Activated T-helper 2 cell treated with anti-CD3 and anti-CD28 coated beads, Interferon-gamma antibody, Interleukin-2, Interleukin-4, amounts not matched to agents 10 μg/mL and 5 μg/mL and 100 μg/mL, durations not matched to agents 14 hours and 24 hours and 36 hours (primary cell): ENCODE measurements at regions not wholly inside any gene's neighbourhood (a gene's known extent, or its start where the extent isn't known, plus 50 kb on each side); places are given as distances from the start of the nearest gene placed in this dataset.
"Not testable (repeated sequence)": the region's sequence is repeated elsewhere in the genome, so short reads cannot be mapped to it uniquely, and the experiment has no call there.

Experiments used
- DNase-seq: peaks from one replicate; pipeline ENCODE4 v3.0.0; 2021; ENCODE audit warnings: low spot score
- H3K27ac Mint-ChIP-seq: one replicate; pipeline ENCODE4 v1.8.0; 2021; ENCODE audit warnings: mixed read lengths
- H3K27me3 Mint-ChIP-seq: one replicate; pipeline ENCODE4 v1.8.0; 2021; ENCODE audit warnings: low read depth, mixed read lengths
- H3K36me3 Mint-ChIP-seq: one replicate; pipeline ENCODE4 v1.8.0; 2021; ENCODE audit warnings: low read depth, mixed read lengths
- H3K4me1 Mint-ChIP-seq: one replicate; pipeline ENCODE4 v1.8.0; 2021; ENCODE audit warnings: low read depth, mixed read lengths
- H3K4me3 Mint-ChIP-seq: one replicate; pipeline ENCODE4 v1.8.0; 2021; ENCODE audit warnings: low read depth, mild to moderate bottlenecking, moderate library complexity, mixed read lengths
- H3K9me3 Mint-ChIP-seq: one replicate; pipeline ENCODE4 v1.8.0; 2021; ENCODE audit warnings: mixed read lengths
- intact Hi-C: fragments of 100-400 bp; cut with micrococcal nuclease; formaldehyde crosslinking; loops from one replicate; pipeline ENCODE4 v1.15.1; 2023

DNA sequence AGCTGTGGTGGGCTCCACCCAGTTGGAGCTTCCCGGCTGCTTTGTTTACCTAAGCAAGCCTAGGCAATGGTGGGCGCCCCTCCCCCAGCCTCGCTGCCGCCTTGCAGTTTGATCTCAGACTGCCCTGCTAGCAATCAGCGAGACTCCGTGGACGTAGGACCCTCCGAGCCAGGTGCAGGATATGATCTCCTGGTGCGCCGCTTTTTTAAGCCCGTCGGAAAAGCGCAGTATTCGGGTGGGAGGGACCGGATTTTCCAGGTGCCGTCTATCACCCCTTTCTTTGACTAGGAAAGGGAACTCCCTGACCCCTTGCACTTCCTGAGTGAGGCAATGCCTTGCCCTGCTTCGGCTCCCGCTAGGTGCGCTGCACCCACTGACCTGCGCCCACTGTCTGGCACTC is 170.9 kb upstream of the ZBTB20 start:
- H3K4me1 Mint-ChIP-seq, DNase-seq, H3K27ac Mint-ChIP-seq, H3K9me3 Mint-ChIP-seq, intact Hi-C loops, H3K4me3 Mint-ChIP-seq, H3K36me3 Mint-ChIP-seq, H3K27me3 Mint-ChIP-seq: not testable (repeated sequence)

DNA sequence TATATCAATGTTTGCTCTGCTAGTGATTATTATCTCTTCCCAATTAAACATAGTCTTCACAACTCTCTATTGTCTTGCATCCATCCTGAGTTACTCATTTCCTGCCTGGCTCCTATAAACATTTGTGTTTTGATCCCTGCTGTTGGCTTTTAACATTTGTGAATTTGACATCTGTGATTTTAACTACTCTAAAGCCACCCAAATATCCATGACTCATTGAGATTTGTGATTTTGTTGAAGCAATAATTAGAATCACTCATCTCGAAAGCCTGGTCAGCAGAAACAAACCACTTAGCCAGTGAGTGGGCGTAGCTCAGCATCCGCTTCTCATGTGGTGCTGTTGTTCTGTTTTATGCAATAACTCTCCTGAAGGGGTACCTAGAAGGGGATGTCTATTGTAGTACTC is 174.3 kb upstream of the ZBTB20 start:
- H3K27ac Mint-ChIP-seq, result no peak overlapping the region

DNA sequence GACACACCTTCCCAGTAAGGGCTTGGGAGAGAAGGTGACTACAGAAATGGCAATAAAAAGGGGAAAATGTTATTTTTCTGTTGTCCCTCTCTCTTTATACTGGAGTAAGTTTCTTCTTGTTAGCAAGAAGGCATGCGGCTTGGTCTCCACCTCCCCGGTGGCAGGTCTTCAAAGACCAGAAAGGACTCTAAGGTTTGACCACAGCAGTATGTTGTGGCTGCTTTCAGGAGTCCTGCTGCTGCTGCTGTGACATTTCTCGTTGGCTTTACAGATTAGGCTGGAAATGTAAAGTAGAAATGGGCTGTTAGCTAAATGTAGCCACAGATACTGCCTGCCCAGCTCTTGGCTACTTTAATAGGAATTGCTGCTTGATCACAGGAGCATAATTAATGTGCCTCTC is 175.8 kb upstream of the ZBTB20 start:
- no peak for DNase-seq
- no peaks in the 10 kb centered on the region for H3K27me3 Mint-ChIP-seq
- H3K9me3 Mint-ChIP-seq, result no peaks in the 10 kb centered on the region
- H3K36me3 Mint-ChIP-seq, result no peaks in the 10 kb centered on the region
- intact Hi-C loops, result no loop called here
- no peak overlapping the region for H3K4me3 Mint-ChIP-seq
- no peak overlapping the region for H3K27ac Mint-ChIP-seq
- no peaks in the 10 kb centered on the region for H3K4me1 Mint-ChIP-seq

More for the DNA sequence above, 174.3 kb upstream of the ZBTB20 start:
- DNase-seq, result no peak
- H3K4me3 Mint-ChIP-seq, result no peak overlapping the region
- no peaks in the 10 kb centered on the region for H3K36me3 Mint-ChIP-seq
- H3K27me3 Mint-ChIP-seq, result no peaks in the 10 kb centered on the region
- H3K4me1 Mint-ChIP-seq, result no peaks in the 10 kb centered on the region
- intact Hi-C loops, result no loop called here
- no peaks in the 10 kb centered on the region for H3K9me3 Mint-ChIP-seq

DNA sequence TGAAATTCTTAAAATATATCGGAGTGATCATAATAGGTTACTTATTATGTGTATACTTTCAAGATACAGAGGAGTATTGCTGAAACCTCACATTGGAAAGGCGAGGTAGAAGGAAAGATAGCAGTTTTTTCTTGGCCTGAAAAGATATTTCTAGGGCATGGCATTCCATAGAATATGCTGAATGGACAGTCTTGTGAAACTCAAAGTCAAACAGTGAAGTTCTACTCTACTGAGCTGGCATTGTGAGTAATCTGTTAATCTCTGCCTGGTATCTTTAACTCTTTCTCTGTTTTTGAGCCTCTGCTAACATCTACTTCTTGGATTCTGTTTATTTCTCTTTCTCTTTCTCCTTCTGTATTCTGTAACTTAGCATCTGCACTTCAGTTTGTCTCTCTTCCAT is 176.3 kb upstream of the ZBTB20 start:
- Mint-ChIP-seq H3K27ac (no peak overlapping the region), H3K36me3 (no peaks in the 10 kb centered on the region), H3K4me1 (no peaks in the 10 kb centered on the region), H3K27me3 (no peaks in the 10 kb centered on the region), H3K4me3 (no peak overlapping the region), H3K9me3 (no peaks in the 10 kb centered on the region)
- no peak for DNase-seq
- intact Hi-C loops, result no loop called here

DNA sequence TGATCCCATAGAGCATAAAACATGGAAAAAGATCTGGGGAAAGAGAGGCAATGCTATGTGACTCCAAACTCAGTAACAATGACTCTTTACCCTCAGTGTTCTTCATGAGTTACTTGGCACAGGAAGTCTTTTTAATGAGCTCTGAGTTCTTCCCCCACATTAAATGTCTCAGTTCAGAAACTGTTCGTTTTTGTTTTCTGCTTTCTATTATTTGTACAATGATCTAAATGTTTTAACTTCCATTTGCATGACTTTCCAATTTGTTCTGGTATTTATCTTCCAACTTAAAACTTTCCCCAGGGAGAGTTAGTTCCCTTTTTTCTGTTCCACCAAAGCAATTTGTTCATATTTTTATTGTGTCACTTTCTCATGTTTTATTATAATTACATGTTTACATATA is 177.0 kb upstream of the ZBTB20 start:
- no peak overlapping the region for H3K27ac Mint-ChIP-seq
- intact Hi-C loops, result no loop called here
- no peaks in the 10 kb centered on the region for H3K36me3 Mint-ChIP-seq
- no peak for DNase-seq
- H3K9me3 Mint-ChIP-seq, result no peaks in the 10 kb centered on the region
- H3K27me3 Mint-ChIP-seq, result no peaks in the 10 kb centered on the region
- H3K4me1 Mint-ChIP-seq, result no peaks in the 10 kb centered on the region
- no peak overlapping the region for H3K4me3 Mint-ChIP-seq

DNA sequence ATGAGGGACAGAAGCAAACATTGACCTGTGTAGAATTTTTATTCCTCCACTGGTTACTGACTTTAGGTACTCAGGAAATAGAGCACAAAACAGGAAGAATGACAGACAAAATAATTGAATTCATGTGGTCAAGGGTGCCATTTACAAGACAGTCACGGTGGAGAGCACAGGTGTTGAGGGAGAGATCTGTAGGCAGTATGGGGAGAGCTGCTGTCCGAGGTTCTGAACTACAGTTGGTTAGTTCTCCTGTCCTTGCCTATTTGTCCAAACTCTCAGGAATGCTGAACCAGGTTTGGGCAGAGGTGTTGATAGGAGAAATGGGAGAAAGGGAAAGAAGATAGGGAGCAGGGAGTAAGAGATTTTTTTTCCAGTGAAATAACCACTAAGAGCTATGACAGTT is 178.5 kb upstream of the ZBTB20 start:
- intact Hi-C loops, result no loop called here
- H3K27ac Mint-ChIP-seq, result no peak overlapping the region
- no peaks in the 10 kb centered on the region for H3K27me3 Mint-ChIP-seq
- H3K4me1 Mint-ChIP-seq, result no peaks in the 10 kb centered on the region
- no peaks in the 10 kb centered on the region for H3K9me3 Mint-ChIP-seq
- no peak for DNase-seq
- no peak overlapping the region for H3K4me3 Mint-ChIP-seq
- H3K36me3 Mint-ChIP-seq, result no peaks in the 10 kb centered on the region

DNA sequence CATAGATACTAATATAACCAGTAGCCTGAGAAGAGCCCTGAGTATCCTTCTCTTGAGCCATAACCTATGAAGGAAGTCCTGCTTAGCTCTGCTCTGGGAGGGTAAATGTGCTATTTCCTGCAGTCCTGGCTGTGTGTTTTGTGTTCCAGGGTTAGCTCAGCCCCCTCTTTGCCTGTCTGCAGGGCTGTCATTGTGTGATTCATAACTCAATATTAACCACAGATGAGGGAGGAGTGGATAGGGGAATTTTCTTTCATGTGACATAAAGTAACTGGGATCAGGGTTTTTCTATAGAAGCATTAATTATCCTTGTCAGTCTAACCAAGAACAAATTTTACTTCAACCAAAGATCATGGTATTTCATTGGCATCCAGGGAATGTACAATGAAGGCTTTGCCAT is 183.3 kb upstream of the ZBTB20 start:
- no peaks in the 10 kb centered on the region for H3K4me1 Mint-ChIP-seq
- intact Hi-C loops, result no loop called here
- no peaks in the 10 kb centered on the region for H3K36me3 Mint-ChIP-seq
- peaks cover 5% of the 10 kb centered on the region for H3K27me3 Mint-ChIP-seq
- no peak for DNase-seq
- no peak overlapping the region for H3K4me3 Mint-ChIP-seq
- H3K27ac Mint-ChIP-seq, result no peak overlapping the region
- no peaks in the 10 kb centered on the region for H3K9me3 Mint-ChIP-seq

DNA sequence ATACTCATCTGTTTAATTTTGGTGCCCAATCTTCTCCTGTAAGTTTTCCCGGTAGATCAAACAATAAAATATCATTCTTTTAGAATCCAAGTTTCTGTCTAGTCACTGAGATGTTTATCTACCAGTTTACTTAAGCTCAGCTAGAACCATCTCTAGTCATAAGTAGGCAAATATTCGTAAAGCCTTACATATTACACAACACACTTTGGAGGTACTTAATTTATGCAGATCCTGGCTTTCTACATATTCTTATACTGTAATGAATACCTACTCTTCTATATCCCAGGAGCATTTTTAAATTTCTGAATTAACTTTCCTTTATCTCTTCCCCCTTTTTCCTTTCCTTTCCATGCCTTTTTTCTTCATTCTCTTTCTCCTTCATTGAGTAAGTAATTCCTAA is 185.9 kb upstream of the ZBTB20 start:
- H3K4me1 Mint-ChIP-seq, result no peaks in the 10 kb centered on the region
- intact Hi-C loops, result no loop called here

DNA sequence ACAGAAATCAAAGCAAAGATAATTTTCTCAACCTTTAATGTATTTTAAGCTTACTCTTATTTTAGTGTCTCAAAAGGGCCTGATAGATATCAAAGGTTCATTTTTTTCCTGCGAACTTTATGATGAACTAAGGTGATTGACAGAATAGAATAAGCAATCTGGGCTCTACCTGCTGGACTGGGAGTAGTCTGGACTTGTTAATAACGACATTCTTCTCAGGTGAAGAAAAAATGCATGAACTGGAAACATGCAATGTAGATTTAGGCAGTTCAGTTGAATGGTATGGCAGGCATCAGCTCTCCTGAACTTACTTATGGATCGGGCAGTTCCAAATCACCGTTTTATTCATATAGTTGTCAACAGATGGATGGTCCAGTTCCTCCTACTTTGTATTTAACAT is 189.7 kb upstream of the ZBTB20 start:
- no peak for DNase-seq
- intact Hi-C loops, result no loop called here
- Mint-ChIP-seq H3K9me3 (no peaks in the 10 kb centered on the region), H3K27me3 (peaks cover 12% of the 10 kb centered on the region), H3K4me1 (peaks cover 4% of the 10 kb centered on the region), H3K4me3 (no peak overlapping the region), H3K36me3 (no peaks in the 10 kb centered on the region), H3K27ac (no peak overlapping the region)

More for the DNA sequence above, 185.9 kb upstream of the ZBTB20 start:
- Mint-ChIP-seq H3K4me3 (no peak overlapping the region), H3K9me3 (no peaks in the 10 kb centered on the region), H3K27me3 (peaks cover 7% of the 10 kb centered on the region), H3K36me3 (no peaks in the 10 kb centered on the region), H3K27ac (no peak overlapping the region)
- DNase-seq, result no peak

DNA sequence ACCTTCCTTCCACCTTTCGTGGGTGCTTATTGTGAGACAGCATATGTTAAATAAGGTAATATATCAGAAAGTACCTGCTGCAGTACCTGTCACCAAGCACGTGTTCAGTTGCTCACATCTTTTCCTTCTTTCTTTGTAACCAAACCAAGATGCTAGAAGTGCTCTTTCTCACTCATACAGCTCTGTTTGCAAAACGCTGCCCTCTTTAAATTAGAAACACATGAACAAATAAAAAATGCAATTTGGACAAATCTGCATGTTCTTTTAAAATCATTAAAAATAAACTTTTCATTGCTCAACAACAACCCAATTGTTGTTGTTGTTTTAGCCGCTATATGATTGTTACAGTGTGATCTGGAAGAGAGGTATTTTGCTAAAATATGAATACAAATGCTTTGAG is 193.5 kb upstream of the ZBTB20 start:
- Mint-ChIP-seq H3K4me3 (no peak overlapping the region), H3K4me1 (peaks cover 4% of the 10 kb centered on the region), H3K36me3 (no peaks in the 10 kb centered on the region), H3K27me3 (peaks cover 12% of the 10 kb centered on the region), H3K9me3 (no peaks in the 10 kb centered on the region), H3K27ac (no peak overlapping the region)
- intact Hi-C loops, result no loop called here
- DNase-seq, result no peak

DNA sequence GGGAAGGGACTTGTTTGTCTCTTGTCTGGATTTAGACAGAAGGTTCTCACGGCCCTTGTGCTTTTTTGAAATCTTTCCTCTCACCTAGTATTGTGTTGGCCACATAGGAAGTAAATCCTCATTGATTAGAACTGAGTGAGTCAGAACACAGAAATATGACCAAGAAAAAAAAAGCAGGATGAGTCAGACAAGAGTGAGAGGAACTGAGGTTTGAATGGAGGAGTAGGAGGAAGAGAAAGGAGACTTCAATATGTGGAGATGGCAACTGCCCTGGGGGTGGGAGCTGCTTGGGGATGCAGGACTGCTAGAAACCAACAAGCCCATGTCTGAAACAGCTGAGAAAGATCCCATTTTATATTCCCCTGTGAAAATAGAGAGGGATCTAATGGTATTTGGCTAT is 194.1 kb upstream of the ZBTB20 start:
- intact Hi-C loops, result no loop called here
- no peaks in the 10 kb centered on the region for H3K36me3 Mint-ChIP-seq
- no peak overlapping the region for H3K27ac Mint-ChIP-seq
- no peak for DNase-seq
- H3K27me3 Mint-ChIP-seq, result peaks cover 12% of the 10 kb centered on the region
- H3K4me3 Mint-ChIP-seq, result no peak overlapping the region
- peaks cover 4% of the 10 kb centered on the region for H3K4me1 Mint-ChIP-seq
- H3K9me3 Mint-ChIP-seq, result no peaks in the 10 kb centered on the region

DNA sequence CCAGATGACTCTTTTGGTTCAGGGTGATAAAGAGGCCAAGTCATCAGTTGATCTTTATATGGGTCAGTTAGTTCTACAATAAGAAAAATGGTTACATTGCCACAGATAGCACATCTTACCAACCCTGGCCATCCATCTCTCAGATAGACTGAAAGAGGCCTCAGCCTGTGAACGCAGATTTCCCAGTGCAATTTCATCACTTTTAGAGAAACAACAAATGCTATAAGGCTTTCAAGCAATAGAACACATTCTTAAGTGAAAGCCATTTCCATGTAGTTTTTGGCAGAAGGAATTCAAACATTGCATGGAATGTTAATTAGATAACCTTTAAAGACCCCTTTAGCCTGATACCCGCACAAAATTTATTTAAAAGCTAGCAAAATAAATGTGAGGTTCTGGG is 200.6 kb upstream of the ZBTB20 start:
- H3K9me3 Mint-ChIP-seq, result no peaks in the 10 kb centered on the region
- no peak overlapping the region for H3K4me3 Mint-ChIP-seq
- H3K4me1 Mint-ChIP-seq, result no peaks in the 10 kb centered on the region
- H3K36me3 Mint-ChIP-seq, result no peaks in the 10 kb centered on the region
- H3K27ac Mint-ChIP-seq, result no peak overlapping the region
- intact Hi-C loops, result no loop called here
- DNase-seq, result no peak
- peaks cover 5% of the 10 kb centered on the region for H3K27me3 Mint-ChIP-seq

DNA sequence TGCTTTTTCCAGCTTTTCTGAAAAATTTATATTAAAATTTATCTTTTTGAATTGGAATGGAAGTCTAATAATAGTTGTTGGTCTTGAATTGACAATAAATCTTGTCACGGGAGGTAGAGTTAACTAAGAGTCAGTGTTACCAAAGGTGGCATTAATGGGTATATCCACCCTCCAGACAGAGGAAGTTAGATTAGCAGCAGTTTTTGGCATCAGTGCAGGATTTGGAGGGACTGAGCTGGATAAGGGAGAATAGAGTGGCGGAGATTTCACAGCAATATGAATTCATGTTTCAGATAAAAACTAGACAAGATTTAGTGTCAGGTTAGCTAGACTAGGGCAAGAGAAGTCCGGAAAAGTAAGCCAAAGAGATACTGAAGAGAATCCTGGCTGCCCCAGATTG is 201.3 kb upstream of the ZBTB20 start:
- Mint-ChIP-seq H3K4me1 (no peaks in the 10 kb centered on the region), H3K9me3 (no peaks in the 10 kb centered on the region), H3K4me3 (no peak overlapping the region), H3K27me3 (peaks cover 5% of the 10 kb centered on the region), H3K36me3 (no peaks in the 10 kb centered on the region), H3K27ac (no peak overlapping the region)
- intact Hi-C loops, result no loop called here
- no peak for DNase-seq

DNA sequence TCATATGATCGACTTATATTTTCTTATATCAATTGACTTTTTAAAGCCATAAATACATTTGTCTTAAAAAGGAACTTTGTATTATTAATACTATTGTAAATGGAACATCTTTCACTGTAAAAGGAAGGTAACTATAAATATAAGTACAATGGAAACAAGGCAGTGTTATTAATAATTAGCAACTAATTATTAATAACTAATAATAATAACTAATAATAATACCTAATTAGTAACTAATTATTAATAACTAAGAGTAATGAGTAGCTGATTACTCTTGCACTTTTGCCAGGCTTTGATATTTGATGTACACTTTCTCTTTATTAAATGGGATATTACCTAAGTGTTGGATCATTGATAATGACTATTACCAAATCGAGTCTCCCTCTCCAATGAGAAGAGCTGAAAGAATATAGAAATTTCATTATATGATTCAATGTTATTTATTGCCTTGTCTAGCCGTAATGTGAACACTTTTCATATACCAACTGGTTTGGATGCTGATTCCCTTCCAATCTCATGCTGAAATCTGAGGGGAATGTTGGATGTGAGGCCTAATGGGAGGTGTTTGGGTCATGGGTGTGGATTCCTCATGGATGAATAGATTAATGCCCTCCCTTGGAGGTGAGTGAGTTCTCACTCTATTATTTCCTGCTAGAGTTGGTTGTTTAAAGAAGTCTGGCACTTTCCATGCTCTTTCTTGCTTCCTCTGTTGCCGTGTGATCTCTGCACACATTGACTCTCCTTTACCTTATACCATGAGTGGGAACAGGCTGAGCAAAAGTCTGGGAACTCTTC is 202.1 kb upstream of the ZBTB20 start:
- no peaks in the 10 kb centered on the region for H3K4me1 Mint-ChIP-seq
- H3K27ac Mint-ChIP-seq, result no peak overlapping the region
- H3K9me3 Mint-ChIP-seq, result no peaks in the 10 kb centered on the region
- no peak for DNase-seq
- intact Hi-C loops, result no loop called here
- no peak overlapping the region for H3K4me3 Mint-ChIP-seq
- peaks cover 5% of the 10 kb centered on the region for H3K27me3 Mint-ChIP-seq
- no peaks in the 10 kb centered on the region for H3K36me3 Mint-ChIP-seq
